Urothelium cell line (cell line): ENCODE measurements at regions not wholly inside any gene's neighbourhood (a gene's known extent, or its start where the extent isn't known, plus 50 kb on each side); places are given as distances from the start of the nearest gene placed in this dataset.
A peak's percentile ranks its signal among the peaks of the same experiment; 100 is the strongest.

Experiments used
- DNase-seq: peaks from one replicate; pipeline ENCODE4 v3.0.0; 2011; ENCODE audit warnings: low spot score, mixed read lengths
- FAIRE-seq: peaks from 2 replicates; lab custom pipeline; 2011; peaks lifted over from hg19 to GRCh38; lab: Jason Lieb, UNC

- no peak for FAIRE-seq
- DNase-seq: no peak
Measured at GRCh38 chr18:25455159-25455558, 103.2 kb upstream of the ZNF521 start.

- FAIRE-seq (no peak), DNase-seq (no peak)
Measured at GRCh38 chr18:25454730-25455129, 102.8 kb upstream of the ZNF521 start.

GRCh38 chr18:25454270-25454659 lies 102.3 kb upstream of the ZNF521 start:
- FAIRE-seq (no peak), DNase-seq (no peak)

GRCh38 chr18:25453556-25454269 lies 101.7 kb upstream of the ZNF521 start:
- FAIRE-seq (no peak), DNase-seq (peak; percentile 38)

GRCh38 chr18:25451077-25451658 lies 99.2 kb upstream of the ZNF521 start:
- DNase-seq: no peak
- no peak for FAIRE-seq

GRCh38 chr18:25449046-25449445 lies 97.1 kb upstream of the ZNF521 start:
- FAIRE-seq (no peak), DNase-seq (no peak)

- no peak for DNase-seq
- FAIRE-seq: no peak
Measured at GRCh38 chr18:25446972-25447371, 95.0 kb upstream of the ZNF521 start.

- no peak for DNase-seq
Measured at GRCh38 chr18:25445430-25445829, 93.5 kb upstream of the ZNF521 start.

GRCh38 chr18:25443776-25444175 lies 91.8 kb upstream of the ZNF521 start:
- DNase-seq (no peak), FAIRE-seq (no peak)

More at GRCh38 chr18:25445430-25445829, 93.5 kb upstream of the ZNF521 start:
- FAIRE-seq: no peak

- FAIRE-seq (no peak), DNase-seq (no peak)
Measured at GRCh38 chr18:25435149-25435782, 83.3 kb upstream of the ZNF521 start.

GRCh38 chr18:25434745-25435144 lies 82.8 kb upstream of the ZNF521 start:
- DNase-seq: no peak
- FAIRE-seq: no peak

GRCh38 chr18:25433590-25433989 lies 81.6 kb upstream of the ZNF521 start:
- DNase-seq (no peak), FAIRE-seq (no peak)

GRCh38 chr18:25425024-25425423 lies 73.1 kb upstream of the ZNF521 start:
- FAIRE-seq (no peak), DNase-seq (no peak)

- DNase-seq: no peak
- FAIRE-seq: no peak
Measured at GRCh38 chr18:25423760-25424159, 71.8 kb upstream of the ZNF521 start.

- FAIRE-seq (no peak), DNase-seq (no peak)
Measured at GRCh38 chr18:25423267-25423666, 71.3 kb upstream of the ZNF521 start.

- FAIRE-seq (no peak), DNase-seq (no peak)
Measured at GRCh38 chr18:25422230-25422629, 70.3 kb upstream of the ZNF521 start.

- FAIRE-seq: no peak
- DNase-seq: no peak
Measured at GRCh38 chr18:25420077-25420825, 68.3 kb upstream of the ZNF521 start.

- DNase-seq (no peak), FAIRE-seq (no peak)
Measured at GRCh38 chr18:25416374-25416773, 64.4 kb upstream of the ZNF521 start.

GRCh38 chr18:25409971-25410370 lies 58.0 kb upstream of the ZNF521 start:
- no peak for FAIRE-seq

GRCh38 chr18:25408293-25408692 lies 56.3 kb upstream of the ZNF521 start:
- FAIRE-seq (no peak), DNase-seq (no peak)

More at GRCh38 chr18:25409971-25410370, 58.0 kb upstream of the ZNF521 start:
- no peak for DNase-seq
